NCI-H1092 treated with DMSO at 0.1 percent for 48 hours (cell line): ENCODE measurements at regions not wholly inside any gene's neighbourhood (a gene's known extent, or its start where the extent isn't known, plus 50 kb on each side); places are given as distances from the start of the nearest gene placed in this dataset.
A peak's percentile ranks its signal among the peaks of the same experiment; 100 is the strongest.
"Not testable (repeated sequence)": the region's sequence is repeated elsewhere in the genome, so short reads cannot be mapped to it uniquely, and the experiment has no call there.

ENCODE experiments used
- DNase-seq: peaks from one replicate; lab custom pipeline; 2025; lab: John Stamatoyannopoulos, UW

- DNase-seq, result not testable (repeated sequence)
Measured at GRCh38 chr7:19954166-19954565, 180.7 kb upstream of the TMEM196 start.

DNA sequence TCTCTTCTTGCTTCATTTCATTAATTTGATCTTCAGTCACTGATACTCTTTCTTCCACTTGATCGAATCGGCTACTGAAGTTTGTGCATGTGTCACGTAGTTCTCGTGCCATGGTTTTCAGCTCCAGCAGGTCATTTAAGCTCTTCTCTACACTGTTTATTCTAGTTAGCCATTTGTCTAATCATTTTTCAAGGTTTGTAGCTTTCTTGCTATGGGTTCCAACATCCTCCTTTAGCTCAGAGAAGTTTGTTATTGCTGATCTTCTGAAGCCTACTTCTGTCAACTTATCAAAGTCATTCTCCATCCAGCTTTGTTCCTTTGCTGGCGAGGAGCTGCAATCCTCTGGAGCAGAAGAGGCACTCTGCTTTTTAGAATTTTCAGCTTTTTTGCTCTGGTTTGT lies 180.0 kb upstream of the TMEM196 start:
- DNase-seq, result not testable (repeated sequence)

- no peak for DNase-seq
Measured at GRCh38 chr7:19948160-19948559, 174.7 kb upstream of the TMEM196 start.

DNA sequence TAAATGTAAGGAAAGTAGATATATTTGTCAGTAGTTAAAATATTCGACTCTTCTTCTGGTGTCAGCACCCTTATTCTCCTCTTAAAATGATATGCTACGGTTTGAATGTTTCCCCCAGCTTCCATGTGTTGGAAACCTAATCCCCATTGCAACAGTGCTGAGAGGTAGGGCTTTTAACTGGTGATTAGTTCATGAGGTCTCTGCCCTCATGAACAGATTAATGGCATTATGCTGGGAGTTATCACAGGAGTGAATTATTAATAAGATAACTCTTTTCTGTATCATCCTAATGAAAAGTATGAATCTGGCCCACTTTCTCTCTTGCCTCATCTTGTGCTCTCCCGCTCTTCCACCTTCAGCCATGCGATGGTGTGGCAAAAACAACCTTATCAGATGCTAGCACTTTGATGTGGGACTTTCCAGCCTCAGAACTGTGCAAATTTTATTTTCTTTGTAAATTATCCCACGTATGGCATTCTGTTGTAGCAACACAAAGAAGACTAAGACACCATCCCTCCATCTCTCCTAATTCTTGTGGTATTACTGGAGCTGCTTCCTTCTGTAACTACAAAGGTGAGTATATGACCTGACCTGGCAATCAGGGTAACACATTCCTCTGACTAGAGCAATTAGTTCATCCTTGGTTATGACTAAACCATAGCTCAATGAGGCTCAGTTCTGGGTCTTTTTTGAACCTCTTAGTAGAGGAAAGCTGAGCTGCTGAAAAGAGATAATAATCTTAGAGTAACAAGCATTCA lies 171.1 kb upstream of the TMEM196 start:
- no peak for DNase-seq

- DNase-seq, result no peak
Measured at GRCh38 chr7:19939746-19940145, 166.3 kb upstream of the TMEM196 start.

DNA sequence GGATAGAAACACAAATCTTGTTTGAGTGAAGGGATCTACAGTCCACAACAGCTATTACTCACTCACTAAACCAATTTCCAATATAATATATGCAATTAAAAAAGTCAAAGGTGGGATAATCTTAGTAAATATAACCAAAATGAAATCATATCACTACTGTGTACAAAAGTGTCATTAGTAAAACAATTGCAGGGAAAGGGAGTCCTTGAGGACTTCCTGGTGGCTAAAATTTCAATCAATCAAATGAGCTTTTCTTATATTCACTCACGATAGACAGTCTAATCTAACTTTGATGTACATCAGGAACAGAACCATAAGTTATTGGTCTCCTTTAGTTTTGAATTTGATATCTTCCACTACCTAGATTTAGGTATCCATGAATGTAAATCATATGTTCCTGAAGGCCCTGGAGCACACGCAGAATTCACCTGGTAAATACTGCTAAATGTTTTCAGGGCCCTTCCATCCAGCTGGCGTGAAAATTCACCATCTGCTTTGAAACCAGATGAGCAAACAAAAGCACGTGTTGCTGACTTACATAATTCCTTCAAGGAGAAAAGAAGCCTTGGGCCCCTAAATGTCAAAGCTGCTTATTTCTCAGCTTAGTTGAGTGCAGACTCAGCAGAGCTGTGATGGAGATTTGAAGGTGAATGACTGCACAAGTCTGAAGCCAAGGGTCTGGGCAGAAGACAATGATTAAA lies 159.3 kb upstream of the TMEM196 start:
- peak; percentile 26 for DNase-seq

GRCh38 chr7:19930851-19931250 lies 157.4 kb upstream of the TMEM196 start:
- no peak for DNase-seq

DNA sequence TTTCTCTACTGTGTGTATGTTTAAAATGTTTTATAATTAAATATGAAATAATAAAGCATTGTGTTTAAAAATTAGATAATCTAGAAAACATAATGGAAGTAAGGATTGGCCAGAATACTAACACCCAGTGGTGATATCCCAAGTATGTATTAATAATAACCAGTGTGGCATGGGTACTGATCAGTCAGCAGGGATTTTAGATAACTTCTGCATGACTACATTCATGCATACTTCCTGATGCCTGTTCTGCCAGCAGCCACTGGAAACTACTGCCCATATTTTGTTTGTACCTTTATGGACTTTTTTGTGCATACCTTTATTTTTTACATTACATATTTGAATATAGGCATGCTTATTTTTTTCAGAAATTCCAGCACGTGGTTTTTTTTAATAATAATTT lies 156.6 kb upstream of the TMEM196 start:
- DNase-seq, result no peak

DNA sequence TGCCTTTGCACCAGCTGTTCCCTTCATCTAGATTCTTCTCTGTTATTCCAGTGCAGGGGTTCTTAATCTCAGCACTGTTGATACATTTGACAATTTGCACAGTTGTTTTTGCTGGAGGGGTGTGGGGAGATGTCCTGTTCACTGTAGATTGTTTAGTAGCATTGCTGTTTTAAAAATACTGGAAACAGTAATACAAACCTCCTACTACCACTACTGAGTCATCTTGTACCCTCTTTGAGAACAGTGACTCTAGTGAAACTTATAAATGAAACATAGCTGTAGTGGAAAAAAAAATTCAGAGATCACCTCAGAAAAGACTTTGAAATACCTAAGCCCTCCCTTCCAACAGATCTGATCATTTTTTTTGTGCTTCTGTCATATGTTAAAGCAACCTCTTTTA lies 154.8 kb upstream of the TMEM196 start:
- no peak for DNase-seq

GRCh38 chr7:19920705-19921104 lies 147.3 kb upstream of the TMEM196 start:
- DNase-seq, result no peak

DNA sequence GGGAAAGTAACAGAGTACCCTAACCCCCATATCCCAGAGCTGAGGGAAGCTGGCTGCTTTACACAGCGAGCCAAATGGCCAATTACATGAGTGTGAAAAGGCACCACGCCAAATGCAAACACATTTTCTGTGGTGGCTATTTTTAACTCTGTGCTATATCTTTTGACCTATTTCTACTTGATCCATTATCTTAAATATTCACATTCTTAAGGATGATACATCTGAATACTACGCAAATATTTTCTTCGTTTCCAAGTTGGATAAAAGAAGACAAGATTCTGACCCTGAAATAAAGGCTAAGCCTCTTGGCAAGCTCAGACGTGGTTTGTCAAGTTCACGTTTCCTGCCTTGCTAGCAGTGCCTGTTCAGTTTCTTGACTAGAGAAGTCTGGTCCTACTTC lies 146.7 kb upstream of the TMEM196 start:
- DNase-seq, result no peak

GRCh38 chr7:19919261-19920095 lies 146.1 kb upstream of the TMEM196 start:
- DNase-seq, result no peak

DNA sequence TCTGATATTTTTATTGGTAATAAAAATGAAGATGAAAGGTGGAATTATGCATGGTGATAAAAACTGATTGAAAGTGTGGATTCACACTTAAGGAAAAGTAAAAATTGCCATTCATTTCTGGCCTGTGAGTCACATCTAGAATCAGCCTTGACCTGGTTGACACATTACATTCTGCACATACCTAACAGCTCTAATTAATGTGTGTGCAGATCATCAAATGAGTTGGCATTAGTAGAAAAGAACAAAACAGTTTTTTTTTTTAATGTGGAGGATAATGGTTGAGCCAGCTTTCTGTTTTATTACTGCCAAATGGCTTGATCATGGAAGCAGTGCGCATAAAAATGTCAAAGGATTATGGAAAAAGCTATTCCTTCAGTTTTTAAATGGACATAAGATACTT lies 142.6 kb upstream of the TMEM196 start:
- no peak for DNase-seq

GRCh38 chr7:19915596-19915995 lies 142.2 kb upstream of the TMEM196 start:
- no peak for DNase-seq

GRCh38 chr7:19914866-19915265 lies 141.4 kb upstream of the TMEM196 start:
- DNase-seq, result no peak

DNA sequence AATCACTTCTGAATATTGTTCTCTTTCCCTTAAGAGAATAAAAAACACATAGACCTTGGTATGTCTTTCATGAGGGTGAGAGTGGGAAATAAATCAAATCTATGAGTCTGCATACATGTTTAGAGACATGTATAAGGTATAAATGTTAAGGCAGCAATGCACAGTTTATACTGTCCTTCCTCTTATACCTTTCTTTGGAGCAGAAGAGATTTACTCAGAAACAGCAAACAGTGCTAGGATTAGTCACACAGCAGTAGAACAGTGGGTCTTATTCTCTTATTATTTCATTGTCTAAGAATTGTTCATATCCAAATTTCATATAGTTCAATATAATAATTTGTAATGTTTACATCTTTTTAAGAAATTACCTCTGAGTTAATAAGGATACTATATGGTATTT lies 126.7 kb upstream of the TMEM196 start:
- DNase-seq, result no peak

DNA sequence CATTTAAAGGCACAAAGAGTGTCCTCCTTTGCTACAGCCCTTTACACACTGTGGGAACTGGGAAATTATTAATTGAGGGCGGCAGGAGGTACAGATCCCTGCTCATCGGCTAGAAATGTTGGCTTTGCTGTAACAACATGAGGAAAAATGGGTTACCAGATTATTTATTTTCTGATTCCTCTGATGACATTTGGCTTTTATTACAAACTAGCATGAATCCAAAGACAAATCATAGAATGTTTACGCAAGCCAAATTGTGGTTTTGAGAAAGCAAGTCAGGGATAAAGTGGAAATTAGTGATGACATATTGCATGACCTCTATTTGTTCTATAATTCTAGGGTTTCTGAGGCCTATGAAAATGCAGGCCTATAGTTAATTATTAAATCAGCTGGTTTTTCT lies 126.1 kb upstream of the TMEM196 start:
- no peak for DNase-seq

DNA sequence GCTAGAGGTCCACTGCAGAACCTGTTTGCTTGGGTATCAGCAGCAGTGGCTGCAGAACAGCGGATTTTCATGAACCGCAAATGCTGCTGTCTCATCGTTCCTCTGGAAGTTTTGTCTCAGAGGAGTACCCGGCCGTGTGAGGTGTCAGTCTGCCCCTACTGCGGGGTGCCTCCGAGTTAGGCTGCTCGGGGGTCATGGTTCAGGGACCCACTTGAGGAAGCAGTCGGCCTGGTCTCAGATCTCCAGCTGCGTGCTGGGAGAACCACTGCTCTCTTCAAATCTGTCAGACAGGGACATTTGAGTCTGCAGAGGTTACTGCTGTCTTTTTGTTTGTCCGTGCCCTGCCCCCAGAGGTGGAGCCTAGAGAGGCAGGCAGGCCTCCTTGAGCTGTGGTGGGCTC lies 109.5 kb upstream of the TMEM196 start:
- DNase-seq, result not testable (repeated sequence)

DNA sequence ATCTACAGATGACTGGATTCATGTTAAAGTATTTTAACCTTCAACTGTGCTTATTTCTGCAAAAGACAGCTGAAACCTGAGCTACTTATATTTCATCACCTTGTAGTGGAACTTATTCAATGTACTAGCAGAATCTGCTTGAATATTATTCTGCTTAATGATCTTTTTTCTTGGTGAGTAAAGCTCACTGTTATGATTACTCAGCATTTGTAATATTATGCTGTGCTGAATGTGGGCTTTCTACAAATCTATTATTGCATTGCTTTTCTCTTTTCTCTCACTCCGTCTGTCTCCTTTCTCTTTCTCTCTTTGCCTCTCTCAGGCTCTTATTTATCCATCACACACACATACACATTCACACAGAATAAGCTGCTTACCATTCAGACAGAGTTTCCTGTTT lies 98.7 kb upstream of the TMEM196 start:
- no peak for DNase-seq

DNA sequence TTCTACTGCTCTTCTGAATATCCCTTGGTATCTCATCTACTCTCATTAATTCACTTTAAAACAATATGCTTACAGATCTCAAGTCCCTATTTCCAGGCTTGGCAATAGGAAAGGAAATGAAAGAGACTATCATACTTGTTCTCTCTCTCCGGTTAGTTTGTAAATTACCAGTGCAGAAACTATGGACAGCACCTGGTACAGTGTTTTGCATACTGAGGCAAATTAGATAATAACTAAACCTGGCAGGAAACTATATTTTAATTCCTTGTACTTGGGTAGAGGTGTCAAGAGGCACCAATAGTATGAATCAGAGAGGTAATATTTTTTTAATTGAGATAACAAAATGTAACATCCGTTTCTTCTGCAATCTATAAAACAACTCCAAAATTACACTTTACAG lies 97.7 kb upstream of the TMEM196 start:
- DNase-seq, result no peak

GRCh38 chr7:19869979-19870378 lies 96.6 kb upstream of the TMEM196 start:
- DNase-seq, result no peak

DNA sequence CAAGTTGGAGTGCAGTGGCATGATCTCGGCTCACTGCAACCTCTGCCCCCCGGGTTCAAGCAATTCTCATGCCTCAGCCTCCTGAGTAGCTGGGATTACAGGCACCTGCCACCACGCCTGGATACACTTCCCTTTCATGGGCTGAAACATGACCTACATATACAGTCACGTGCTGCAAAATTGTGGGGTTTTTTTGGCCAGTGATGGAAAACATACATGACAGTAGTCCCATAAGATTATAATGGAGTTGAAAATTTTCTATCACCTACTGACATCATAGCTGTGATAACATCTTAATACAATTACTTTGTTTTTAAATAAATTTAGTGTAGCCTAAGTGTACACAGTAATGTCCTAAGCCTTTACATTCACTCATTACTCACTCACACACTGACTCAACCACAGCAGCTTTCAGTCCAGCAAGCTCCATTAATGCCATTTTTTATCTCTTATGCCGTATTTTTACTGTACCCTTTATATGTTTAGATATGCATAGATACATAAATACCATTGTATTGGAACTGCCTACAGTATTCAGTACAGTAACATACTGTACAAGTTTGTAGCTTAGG lies 79.9 kb upstream of the TMEM196 start:
- no peak for DNase-seq

- peak; percentile 7 for DNase-seq
Measured at GRCh38 chr7:19852192-19852591, 78.8 kb upstream of the TMEM196 start.
